Activated CD4-positive, alpha-beta T cell treated with anti-CD3 and anti-CD28 coated beads for 48 hours (primary cell): ENCODE measurements at regions not wholly inside any gene's neighbourhood (a gene's known extent, or its start where the extent isn't known, plus 50 kb on each side); places are given as distances from the start of the nearest gene placed in this dataset.

Experiments used
- DNase-seq: peaks from one replicate; pipeline ENCODE4 v3.0.0-alpha.2; 2020

- no peak for DNase-seq
These were observed 1641.3 kb upstream of the SLC39A10 start for GRCh38 chr2:194015751-194016150.

- DNase-seq = no peak
These were observed 1642.4 kb upstream of the SLC39A10 start for GRCh38 chr2:194014639-194015038.

DNA sequence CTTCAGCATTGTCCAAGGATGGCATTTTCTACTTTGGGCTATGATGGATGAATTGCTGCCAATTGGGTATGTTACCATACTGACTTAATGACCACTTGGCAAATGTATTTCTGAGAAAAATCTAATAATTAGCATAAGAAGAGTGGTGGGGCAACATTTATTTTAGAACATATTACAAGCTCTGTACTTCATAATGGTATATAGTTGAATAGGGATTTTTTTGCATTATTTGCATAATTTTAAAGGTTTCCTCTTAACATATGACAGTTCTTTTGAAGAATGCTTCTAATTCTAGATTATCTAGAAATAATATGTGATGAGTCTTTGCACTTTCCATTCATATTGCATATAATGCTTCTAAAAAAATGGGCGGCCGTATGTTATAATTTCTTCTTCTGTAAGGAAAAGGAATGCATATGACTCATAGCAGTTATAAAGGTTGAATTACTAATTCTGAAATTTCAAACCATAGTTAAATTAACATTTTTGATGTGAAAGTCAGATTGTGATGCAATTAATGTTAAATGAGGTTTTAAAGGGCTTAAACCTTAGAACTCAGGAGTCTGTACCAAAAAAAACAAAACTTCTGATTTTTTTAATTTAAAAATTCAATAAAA, 1652.3 kb upstream of the SLC39A10 start:
- DNase-seq = no peak

DNA sequence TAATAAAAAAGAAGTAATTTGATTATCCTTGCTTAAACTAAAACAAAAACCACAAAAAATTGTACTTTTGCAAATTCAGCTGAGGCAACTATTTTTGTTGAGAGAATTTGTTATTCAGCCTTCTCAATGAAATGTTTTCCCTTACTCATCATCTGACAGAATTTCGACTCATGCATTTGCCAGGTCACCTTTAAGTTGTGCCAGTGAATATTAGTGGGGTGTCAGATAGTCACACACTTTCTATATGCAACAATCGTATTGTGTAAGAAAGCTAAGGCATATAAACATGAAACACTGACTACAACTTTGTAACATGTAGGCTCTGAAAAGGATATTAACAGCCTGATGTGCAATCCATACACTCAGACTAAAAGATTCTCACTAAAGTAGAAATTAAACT, 1653.1 kb upstream of the SLC39A10 start:
- no peak for DNase-seq

GRCh38 chr2:194002699-194003368, 1654.2 kb upstream of the SLC39A10 start:
- DNase-seq = no peak

- DNase-seq = no peak
These were observed 1666.2 kb upstream of the SLC39A10 start for GRCh38 chr2:193990868-193991267.

- no peak for DNase-seq
These were observed 1667.4 kb upstream of the SLC39A10 start for GRCh38 chr2:193989645-193990044.

- DNase-seq = no peak
These were observed 1668.2 kb upstream of the SLC39A10 start for GRCh38 chr2:193988784-193989183.

GRCh38 chr2:193985272-193985671, 1671.8 kb upstream of the SLC39A10 start:
- no peak for DNase-seq

DNA sequence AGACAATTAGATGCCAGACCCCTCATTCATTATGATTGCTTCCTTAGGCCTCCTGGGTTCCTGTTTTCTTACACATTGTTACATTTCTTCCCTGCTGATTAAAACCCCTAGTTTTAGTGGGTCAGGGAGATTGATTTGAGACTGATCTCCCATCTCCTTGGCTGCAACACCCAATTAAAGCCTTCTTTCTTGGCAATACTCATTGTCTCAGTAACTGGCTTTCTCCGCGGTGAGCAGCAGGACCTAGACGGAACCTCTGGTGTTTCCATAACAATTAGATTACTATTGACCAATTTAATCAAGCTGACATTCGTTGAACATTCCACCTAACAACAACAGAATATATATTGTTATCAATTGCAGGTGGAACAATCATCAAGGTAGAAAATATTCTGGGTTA, 1676.4 kb upstream of the SLC39A10 start:
- no peak for DNase-seq

DNA sequence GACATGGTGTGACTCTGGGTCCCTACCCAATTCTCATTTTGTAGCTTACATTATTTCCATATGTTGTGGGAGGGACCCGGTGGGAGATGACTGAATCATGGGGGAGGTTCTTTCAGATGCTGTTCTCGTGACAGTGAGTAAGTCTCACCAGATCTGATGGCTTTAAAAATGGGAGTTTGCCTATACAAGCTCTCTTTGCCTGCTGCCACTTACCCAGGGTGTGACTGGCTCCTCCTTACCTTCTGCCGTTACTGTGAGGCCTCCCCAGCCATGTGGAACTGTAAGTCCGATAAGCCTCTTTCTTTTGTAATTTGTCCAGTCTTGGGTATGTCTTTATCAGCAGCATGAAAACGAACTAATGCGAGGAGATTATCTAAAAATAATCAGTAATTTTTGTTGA, 1683.2 kb upstream of the SLC39A10 start:
- DNase-seq = no peak

- DNase-seq = no peak
These were observed 1690.4 kb upstream of the SLC39A10 start for GRCh38 chr2:193966590-193966989.

DNA sequence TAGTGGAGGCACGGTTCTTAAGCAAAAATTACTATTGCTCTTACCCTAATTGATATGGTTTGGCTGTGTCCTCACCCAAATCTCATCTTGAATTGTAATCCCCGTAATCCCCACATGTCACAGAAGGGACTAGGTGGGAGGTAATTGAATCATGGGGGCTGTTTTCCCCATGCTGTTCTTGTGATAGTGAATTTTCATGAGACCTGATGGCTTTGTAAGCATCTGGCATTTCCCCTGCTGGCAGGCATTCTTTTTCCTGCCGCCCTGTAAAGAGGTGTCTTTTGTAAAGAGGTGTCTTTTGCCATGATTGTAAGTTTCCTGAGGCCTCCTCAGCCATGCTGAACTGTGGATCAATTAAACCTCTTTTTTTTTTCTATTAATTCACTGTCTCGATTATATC, 1691.8 kb upstream of the SLC39A10 start:
- DNase-seq = no peak

DNA sequence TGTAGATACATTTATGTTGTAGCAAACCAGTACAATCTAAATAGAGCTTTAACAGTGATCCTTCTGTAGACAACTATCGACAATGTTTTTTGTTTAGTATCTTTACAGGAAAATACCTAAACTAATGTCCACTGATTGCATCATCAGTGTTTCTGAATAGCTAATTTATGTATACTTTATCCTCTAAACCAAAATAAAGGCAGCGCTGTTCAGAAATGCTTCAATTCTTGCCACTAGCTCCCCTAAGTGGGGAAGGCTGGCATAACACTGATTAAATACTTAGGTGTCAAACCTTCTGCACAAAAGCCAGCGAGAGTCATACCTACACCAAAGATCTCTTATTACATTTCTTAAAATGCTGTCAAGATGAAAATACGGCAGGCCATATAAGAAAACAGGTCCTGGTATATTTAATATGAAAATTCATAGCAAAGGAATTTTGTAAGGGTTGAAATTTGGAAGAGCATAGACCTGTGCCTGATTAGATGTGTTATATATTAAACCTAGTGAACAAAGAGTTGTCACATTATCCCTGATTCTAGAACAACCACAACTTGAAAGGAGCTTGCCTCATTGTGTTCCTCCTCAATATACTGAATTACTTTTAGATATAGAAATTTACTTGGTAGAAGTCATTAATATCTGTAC, 1693.4 kb upstream of the SLC39A10 start:
- DNase-seq = no peak

DNA sequence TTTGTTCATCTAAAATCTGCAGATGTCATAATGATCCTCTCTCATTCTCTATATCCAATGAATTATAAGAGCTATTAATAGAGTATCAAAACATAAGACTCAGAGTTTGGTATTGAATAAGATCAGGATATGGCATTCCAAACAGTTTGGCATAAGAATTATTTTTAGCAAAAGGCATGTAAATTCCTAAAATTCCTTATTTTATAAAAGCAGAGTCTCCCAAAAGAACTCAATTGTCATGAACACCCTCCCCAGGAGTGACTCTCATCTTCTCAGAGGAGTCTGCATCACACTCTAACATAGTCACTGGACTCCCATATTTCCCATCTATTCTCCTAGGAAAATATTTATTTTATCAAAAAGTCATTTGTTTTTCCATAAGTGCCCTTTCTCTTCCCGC, 1710.2 kb upstream of the SLC39A10 start:
- no peak for DNase-seq

DNA sequence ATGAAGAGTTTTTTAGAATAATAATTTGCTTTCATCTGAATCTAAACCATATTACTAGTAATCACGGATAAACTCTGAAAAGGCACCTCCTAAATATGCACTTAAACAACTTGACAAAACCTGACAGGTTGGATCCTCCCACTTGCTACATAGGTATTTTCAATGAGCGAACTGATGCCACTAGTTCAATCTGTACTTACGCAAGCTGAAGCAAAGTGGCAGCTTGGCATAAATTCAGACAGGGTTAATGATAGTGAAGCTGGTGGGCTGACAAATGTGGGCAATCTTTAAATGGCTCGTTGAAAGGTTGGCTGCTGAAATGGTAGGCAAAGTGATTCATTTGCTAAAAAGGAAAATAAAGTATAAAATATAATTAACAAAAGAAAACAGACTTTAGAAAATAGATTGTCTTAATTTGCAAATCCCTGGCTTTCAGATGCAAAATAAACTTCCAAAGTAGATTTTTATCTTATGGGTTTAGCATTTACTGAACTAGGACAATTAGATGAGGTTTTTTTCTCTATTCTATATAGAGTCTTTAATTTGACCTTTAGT, 1713.5 kb upstream of the SLC39A10 start:
- DNase-seq = no peak

DNA sequence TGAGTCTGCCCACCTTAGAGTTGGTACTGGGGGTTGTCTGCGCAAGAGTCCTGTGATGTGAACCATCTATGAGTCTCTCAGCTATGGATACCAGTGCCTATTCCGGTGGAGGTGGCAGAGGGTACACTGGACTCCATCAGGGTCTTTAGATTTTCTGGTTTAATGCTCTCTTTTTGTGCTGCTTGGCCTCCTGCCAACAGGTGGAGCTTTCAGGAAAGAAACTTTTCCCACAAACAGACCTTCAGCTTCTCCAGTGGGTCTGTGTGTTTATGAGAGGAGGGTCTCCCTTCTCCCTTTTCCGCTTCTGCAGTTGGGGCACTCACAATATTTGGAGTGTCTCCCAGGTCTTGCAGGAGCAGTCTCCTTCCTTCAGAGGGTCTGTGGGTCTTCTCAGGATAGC, 1721.9 kb upstream of the SLC39A10 start:
- no peak for DNase-seq

DNA sequence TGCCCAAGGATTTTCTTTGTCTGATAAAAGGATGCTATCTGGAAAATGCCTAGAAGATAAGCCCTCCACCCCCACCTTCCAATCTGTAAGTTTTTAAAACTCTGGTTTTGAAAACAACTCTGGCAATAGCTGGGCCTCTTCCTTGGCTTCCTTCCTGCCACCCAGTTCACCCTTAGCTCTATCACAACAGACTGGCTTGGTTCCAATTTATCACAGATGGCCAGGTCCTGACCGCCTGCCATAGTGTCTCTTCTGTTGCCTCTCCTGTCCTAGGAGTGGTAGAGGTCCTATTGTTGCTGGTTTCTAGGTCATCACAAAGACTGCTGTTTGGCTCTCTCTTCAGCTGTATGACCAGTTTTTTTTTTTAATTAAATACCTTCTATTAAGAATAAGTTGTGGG, 1727.9 kb upstream of the SLC39A10 start:
- no peak for DNase-seq

DNA sequence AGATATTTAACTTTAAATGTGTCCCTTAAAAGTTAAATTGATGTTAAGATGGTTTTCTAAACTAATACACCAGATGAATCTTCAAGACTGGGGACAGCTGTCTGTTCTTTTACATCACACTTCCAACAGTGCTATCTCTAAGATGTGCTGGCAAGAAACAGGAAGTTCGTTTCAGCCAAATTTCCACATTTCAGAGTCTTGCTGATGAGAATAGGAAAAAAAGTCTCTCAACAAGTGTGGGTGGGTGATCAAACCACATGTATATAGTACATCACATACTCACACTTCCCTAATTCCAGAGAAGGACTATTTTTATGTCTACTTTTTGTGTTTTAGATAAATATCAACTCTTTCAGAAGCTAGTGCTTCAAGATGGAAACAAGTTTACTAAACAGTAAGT, 1712.8 kb upstream of the TMEFF2 start:
- no peak for DNase-seq

DNA sequence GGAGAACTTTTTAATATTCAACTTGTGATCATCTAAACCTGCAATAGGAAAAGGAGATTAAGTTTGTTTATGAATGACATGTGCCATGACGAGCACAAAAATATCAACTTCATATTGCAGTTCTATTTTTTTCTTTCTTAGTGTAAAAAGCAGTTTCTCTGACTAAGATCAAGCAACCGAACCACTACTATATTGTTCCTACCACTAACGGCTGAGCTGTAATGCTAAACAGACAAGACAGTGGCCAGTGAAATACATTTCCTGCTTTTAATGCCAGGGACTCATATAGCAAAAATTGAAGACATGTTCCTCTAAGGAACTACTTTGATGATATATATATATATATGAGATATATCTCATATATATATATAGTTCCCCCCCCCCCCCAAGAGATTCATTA, 1705.6 kb upstream of the TMEFF2 start:
- no peak for DNase-seq

- DNase-seq = no peak
These were observed 1700.5 kb upstream of the TMEFF2 start for GRCh38 chr2:193895226-193895625.

DNA sequence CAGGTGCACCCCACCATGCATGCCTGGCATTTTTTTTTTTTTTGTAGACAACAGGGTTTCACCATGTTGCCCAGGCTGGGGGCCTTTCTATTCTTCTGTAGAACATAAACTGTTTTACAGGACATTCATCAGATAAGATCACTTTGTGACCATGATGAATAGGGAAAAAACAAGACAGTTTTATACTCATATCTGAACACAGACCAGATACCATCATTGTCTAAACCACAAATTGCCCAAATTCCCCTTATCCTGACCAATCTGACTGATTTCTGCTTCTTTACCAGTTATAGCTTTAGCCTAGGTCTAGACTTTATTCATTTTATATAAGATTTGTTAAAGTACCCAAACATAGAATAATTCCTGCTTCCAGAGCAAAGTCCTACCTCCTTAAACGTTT, 1699.3 kb upstream of the TMEFF2 start:
- no peak for DNase-seq

- no peak for DNase-seq
These were observed 1696.3 kb upstream of the TMEFF2 start for GRCh38 chr2:193891023-193891422.

DNA sequence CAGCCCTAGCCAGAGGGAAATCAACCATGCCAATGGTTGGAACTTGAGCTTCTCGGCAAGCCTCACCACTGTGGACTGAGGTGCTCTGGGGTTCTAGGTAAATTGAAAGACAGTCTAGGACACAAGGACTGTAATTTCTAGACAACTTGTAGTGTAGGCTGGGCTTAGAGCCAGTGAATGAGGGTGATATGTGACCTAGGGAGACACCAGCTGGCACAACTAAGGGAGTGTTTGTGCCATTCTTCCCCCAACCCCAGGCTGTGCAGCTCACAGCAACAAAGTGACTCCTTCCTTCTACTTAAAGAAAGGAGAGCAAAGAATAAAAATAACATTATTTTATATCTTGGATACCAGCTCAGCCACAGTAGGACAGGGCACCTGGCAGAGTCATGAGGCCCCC, 1690.7 kb upstream of the TMEFF2 start:
- DNase-seq = no peak
